ENCODE measurements at regions not wholly inside any gene's neighbourhood (a gene's known extent, or its start where the extent isn't known, plus 50 kb on each side); places are given as distances from the start of the nearest gene placed in this dataset.

DNA sequence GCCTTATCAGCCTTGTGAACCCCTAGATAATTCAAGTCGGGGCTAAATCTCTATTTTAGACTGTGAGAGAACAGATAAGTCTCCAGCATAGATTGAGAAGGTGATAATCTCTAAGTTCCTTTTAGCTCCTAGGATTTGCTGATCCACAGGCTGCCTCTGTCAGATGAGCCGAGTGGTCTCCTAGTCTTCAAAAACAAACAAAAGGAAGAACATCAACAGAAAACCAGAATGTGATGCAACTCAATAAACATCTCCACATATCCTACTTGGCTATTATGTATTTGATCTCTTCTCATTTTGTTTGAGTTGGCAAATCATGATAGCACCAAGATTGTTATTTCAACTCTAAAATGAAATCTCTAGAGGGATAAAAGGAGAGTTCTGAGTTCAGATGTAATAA, 88.4 kb upstream of the SLC7A11 start:
- no peak for DNase-seq

DNA sequence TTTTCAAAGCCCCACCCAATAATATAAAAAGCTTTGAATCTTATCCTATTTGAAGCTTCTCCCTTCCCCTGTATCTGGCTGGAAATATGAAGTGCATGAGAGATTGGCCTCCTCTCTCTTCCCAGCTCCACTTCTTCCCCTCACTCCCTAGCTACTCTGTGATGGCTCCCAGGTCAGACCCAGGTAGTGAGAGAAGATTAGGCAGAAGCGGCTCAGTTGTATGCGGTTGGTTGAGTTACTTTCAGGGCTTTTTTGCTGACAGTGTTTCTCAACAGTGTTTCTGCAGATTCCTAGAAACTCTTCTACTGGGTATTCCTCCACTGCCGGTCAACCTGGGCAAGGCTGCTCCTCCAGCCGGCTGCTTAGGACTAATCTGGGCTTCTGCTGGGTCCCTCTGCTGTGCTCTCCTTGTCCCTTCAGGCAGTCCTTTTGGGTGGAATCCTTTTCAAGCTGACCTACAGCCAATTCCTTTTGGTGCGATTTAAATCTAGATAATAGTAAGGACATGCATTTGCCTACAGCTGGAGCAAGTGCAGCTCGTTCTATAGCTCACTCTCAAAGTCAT, 87.4 kb upstream of the SLC7A11 start:
- no peak for DNase-seq

DNA sequence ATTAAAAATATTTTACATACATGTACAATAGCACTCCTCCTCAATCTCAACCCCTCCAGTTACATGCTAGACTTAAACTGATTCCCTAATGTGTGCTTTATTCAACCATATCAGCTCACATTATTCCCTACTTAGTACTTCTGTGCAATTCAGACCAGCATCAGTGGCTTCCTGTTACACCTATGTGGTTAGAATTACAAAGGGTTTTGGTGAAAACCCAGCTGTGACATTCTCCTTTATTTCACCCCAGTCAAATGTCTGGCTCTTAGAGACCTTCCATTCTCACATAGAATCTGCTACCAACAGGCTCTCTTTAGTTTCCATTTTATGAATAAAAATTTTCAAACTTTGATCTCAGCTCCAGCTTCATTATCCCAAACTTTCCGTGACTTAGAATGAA, 85.2 kb upstream of the SLC7A11 start:
- no peak for DNase-seq

DNA sequence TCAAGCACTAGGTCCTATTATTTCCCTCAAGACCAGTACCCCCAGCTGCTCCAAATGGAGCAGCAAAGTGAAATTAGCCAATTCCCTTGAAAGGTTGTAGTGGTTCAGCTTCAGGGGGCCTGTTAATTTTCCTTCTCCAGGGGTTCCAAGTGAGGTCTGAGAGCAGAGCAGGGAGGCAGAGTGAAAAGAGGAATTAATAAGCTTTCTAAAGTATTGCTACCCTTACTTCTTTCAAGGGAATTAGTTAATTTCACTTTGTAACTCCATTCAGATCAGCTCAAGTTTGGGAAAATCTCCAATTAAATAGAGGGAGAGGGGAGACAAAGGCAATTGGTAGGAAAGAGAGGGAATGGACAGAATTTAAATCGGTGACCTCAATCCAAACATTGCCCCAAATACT, 78.7 kb upstream of the SLC7A11 start:
- DNase-seq: peak in 7 of 56 donors; percentile 4 to 20 (median 10)

DNA sequence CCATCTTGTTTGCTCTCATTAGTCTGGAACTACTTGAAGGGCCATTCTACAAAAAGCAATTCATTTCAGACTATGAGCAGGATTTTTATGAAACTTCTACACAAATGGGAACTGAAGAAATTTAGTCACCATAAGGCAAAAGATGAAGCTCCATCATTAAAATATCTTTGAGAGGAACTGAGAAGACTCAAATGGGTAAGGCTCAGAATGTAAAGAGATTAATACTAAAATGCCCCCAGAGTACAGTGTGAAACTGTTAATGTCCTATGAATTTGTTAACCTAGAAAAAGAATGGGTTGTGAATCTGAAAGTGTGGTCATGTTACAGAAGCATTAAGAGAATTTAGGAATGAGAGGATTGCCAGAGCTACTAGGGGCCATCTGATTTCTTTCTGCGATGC, 77.9 kb upstream of the SLC7A11 start:
- no peak for DNase-seq

DNA sequence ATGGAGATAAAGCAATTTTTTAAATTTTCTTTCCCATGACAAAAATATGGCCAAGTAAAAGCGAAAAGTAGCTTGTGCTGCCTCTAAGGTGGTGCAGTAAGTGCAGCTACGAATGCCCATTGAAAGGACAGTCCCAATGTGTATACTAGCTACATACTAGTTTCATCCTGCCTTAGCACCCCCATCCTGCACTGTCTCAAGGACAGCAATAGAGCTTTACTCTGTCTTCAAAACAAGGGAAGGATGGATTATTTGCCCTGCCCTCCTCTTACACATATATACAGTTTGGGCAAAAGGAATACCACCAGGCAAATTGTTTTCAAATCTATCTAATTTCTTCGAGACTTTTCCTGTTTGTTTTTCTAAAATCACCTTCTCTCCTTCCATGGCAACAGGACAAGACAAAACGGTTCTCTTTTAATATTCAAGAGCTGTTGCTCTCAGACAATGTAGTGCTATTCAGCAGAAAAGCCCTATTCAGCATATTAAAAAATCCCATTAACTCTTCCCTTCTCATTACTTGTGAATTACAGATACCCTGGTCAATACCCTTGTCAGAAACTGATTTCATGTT, 75.1 kb upstream of the SLC7A11 start:
- no peak for DNase-seq

DNA sequence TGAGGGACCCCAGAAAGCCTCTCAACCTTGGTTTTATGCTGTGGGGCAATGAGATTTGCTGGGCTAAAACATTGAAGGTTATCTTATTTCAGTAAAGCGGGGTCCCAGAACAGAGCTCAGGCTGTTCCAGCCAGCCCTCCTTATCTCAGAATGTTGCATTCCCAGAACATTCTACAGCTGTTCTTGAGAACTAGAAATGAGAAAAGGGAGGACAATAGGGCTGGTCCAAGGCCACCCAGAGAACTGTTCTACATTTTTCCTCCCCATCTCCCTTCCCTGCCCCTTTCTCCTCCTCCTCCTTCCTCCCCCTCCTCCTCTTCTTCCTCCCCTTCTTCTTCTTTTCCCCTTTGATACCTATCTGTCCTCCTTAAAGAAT, 70.4 kb upstream of the SLC7A11 start:
- DNase-seq: no peak

DNA sequence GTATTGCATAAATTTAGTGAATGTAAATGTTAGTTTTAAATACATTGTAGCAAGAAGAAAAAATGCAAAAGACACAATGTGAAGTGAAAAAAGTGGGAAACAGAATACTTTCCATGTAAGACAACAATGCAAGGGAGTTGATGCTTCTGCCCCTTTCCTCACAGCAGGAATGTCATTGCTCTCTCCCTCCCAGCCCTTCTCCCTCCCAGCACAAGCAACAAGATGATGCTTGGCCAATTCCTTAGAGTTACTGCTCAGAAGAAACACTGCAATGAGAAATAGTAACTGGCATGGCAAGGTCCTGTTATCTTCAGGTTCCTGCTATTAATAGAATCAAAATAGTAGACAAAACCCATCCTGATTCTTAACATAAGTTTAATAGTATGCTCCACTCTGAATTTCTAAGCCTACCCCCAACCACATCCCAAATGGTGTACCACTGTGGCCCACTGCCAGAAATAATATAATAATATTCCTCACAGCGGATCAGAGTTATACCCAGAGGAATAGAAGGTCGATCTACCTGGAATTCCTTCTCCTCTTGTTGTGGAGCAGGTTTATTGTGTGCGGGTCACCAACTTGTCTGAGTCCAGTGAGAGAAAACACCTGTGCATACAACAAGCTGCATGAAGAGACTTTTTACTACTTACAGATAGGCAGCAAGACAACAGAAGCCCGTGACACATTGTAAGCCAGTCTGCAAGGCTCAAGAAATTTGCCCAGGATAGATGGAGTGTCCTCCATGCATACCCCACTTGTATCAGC, 69.8 kb upstream of the SLC7A11 start:
- no peak for DNase-seq

DNA sequence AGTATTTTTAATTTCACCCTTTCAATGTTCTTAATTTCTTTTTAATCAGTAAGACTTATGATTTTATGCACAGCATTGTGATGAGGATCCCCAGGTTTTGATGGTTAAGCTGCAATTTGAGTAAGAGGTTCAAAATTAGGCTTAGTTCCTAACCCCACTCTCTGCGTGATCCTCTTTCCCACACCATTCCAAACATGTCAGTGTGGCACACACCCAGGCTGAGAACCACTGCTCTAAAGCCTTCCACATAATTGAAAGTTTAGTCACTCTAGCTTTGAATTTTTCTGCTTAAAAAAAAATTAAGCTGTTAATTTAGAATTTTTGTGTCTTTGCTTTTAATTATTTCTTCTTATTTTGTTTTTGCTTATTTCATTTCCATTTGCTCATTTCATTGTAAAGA, 68.8 kb upstream of the SLC7A11 start:
- DNase-seq: no peak

DNA sequence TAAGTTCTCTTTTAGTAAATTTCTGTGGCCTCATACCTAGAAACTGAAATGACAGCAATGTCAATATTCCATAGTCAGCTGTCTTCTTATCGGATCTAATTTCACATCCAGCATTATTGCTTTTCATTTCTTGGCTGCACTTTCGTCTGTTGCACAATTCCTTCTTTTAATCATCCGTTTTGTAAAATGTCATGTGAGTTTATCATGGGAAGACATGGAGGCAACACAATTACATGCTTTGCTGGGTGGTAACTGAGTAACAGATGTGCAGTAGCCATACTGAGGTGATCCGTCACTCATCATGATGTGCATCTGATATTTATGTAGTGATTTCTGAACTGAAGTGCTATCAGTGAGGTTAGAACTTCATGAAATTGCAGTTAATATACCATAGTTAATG, 68.3 kb upstream of the SLC7A11 start:
- no peak for DNase-seq

DNA sequence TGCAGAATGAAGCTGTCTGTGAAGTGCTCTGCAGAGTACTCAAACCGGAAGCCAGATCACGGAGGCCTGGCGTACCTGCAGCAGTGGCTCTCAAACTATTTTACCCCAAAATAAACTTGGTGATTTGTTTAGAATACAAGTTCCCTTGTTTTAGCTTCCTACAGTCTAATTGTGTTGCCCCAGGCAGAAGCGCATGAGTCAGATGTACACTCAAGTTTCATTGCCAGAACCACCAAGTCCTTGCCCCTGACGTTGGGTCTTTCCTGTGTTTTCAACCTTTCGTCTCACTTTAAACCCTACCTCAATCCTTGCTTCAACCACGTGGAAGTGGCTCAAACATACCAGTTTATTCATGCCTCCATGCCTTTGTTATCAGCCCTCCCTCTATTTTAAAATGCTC, 66.2 kb upstream of the SLC7A11 start:
- DNase-seq: no peak

DNA sequence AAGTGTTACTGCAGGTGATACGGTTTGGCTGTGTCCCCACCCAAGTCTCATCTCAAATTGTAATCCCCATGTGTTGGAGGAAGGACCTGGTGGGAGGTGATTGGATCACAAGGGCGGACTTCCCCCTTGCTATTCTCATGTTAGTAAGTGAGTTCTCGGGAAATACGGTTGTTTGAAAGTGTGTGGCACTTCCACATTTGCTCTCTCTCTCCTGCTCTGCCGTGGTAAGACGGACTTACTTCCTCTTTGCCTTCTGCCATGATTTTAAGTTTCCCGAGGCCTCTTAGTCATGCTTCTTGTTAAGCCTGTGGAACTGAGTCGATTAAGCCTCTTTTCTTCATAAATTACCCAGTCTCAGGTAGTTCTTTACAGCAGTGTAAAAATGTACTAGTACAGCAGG, 65.2 kb upstream of the SLC7A11 start:
- DNase-seq: no peak

DNA sequence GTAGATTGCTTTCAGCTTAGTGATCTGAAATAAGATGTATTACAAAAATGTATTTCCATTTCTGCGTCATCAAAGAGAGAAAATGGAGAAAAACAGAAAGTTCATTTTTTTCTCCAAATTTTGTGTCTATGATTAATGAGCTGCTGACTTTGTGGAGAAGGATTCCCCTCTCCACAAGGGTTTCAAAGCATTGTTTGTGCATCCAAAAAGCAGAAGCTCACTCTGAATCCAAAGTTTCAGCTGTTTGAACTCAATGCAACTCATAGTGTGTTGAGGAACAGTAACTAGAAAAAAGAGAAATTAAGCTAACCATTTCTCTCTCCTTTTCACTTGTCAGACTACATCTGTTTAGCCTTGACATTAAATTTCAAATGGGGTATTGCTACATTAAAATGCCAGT, 62.9 kb upstream of the SLC7A11 start:
- DNase-seq: no peak

DNA sequence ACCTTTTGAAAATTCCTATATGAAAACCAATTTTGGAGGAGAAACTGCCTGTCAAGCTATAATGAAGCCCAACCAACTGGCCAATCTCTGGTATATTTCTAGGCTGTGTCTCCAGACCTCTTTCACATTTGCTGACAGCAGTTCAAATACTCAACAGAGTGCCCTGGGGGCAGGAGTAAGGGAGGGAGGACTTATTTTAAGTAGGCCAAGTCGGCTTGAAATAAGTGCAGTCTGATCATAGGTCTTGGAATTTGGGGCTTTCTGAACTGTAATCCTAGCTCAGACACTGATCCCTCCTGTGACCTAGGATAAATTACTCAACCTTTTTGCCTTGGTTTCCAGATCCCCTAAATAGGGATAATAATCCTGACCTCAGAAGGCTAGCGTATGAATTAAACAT, 59.4 kb upstream of the SLC7A11 start:
- DNase-seq: no peak

DNA sequence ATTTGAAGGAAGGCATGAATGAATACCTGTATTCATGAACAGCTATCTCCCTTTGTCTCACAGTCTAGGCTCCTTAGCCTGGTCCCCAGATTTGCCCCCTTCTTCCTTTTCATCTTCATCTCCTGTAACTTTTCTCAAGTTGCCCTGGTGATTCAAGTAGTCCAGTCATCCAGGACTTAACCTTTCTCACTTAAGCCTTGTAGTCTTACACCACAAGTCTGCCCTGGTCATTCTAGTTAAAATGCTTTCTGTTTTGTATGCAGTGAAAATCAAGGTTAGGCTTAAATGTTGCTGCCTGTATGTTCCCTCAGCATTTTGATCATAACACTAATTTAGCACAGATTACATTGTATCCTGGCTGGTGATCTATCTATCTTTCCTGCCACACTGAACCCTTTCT, 58.5 kb upstream of the SLC7A11 start:
- DNase-seq: no peak

DNA sequence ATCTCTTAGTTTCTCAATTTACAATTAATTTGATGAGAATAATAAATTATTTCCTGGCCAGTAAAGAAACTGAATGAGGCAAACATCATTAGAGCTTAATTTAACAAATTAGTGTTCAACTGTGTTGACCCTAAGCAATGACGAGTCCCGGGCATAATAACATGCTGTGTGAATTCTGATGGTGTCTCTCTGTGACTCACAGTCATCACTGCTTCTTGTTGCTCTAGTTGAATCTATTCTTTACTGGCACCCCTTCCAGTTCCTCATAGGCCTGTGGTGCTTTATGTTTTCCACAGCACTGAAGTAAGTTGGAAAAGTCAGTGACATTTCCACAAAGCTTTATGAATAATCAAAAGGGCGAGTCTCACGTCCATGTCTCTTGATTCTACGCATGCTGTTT, 57.7 kb upstream of the SLC7A11 start:
- DNase-seq: peak in 1 of 56 donors; percentile 3

DNA sequence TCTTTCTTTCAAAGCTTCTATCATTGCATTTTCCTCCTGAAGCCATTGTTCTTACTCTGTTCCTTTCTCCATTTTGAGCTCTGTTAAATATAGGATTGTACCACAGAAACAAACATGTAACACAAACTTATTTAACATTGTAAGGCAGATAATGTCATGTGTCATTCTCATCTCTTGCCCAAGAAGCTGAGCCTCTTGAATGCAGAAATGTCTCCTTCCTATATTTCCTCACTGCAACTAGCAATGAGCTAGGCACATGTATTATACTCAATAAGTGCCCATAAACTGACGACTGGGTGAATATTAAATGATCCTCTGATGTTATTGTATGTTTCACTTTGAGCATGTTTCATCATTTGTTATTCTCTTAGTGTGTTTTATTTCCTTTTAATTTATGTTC, 56.7 kb upstream of the SLC7A11 start:
- no peak for DNase-seq

DNA sequence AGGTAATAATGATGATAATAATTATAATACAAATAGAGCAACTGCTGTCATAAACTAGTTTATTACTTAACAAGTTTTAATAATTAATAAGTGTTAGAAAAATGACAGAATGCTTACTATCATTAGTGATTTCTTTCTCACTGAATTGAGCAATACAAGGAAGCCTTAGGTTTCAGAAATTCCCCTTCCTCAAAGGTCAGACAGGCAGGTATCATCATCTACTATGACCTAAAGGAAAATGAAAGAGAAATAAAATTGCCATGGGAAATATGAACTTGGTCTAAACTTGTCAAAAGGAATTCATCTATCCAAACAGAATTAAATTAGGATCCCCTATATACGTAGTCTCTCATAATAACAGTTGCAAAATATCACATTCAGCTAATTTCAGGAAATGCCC, 56.3 kb upstream of the SLC7A11 start:
- DNase-seq: no peak

DNA sequence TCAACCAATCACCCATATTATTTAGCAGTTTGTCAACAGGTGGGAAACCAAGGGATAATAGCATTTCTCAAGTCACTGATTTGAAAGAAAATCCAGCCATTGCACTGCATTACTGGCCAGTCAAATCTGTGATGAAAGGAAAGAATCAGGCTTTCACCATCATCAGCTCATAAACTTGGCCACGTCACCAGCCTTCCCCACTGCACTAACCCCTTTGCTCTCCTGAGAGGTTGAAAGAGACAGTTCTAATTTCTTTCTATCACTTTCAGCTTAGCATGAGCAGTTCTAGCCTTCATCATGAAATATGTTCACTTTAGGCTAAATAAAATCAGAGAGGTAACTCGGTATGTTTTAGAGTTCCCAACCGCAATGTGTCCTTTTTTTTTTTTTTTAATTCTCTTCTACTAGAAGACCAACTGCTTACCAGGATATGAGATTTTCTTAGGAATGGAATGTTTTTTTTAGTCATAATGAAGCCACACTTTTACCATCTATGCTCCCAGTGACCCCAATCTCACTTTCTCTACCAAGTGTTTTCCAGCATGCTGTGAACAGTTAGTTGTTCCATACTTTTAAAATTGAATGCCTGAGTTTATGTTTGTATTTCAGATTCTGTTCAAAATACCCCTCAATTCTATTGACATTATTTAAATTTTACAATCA, 55.7 kb upstream of the SLC7A11 start:
- DNase-seq: no peak

DNA sequence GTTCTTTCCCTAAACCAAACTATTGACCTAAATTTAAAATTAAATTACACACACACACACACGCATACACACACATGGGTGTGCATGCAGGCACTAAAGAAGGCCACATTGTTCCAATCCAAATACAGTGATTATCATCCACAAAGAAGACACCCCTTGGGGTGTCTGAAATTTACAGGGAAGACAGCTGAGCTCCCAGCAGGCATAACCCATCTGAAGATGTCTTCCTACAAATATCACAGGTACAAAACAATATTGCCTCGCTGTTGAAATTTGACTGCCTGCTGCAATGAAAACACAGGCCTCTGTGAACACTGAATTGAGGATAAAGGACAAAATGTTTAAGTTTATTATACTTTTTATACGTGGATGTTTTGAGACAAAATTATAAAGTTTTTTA, 50.2 kb upstream of the SLC7A11 start:
- DNase-seq: no peak
